Stimulated activated CD8-positive, alpha-beta memory T cell treated with anti-CD3 and anti-CD28 coated beads, Interleukin-15, amount 100 ng/mL, for 48 hours (primary cell): ENCODE measurements at regions not wholly inside any gene's neighbourhood (a gene's known extent, or its start where the extent isn't known, plus 50 kb on each side); places are given as distances from the start of the nearest gene placed in this dataset.
A peak's percentile ranks its signal among the peaks of the same experiment; 100 is the strongest.

Experiments used
- DNase-seq, 2 donors: peaks; one replicate each; pipeline ENCODE4 v3.0.0-alpha.2; 2020; ENCODE audit warnings: low read depth in 2 of 2

GRCh38 chr6:138607478-138608433, 108.5 kb upstream of the NHSL1 start:
- no peak for DNase-seq

- no peak for DNase-seq
Observed at GRCh38 chr6:138608896-138609295, 109.6 kb upstream of the NHSL1 start.

- no peak for DNase-seq
Observed at GRCh38 chr6:138609801-138610430, 110.6 kb upstream of the NHSL1 start.

GRCh38 chr6:138610816-138611215, 111.5 kb upstream of the NHSL1 start:
- DNase-seq, result no peak

GRCh38 chr6:138614151-138614550, 114.9 kb upstream of the NHSL1 start:
- no peak for DNase-seq

GRCh38 chr6:138618168-138618567, 118.9 kb upstream of the NHSL1 start:
- DNase-seq, result no peak

- no peak for DNase-seq
Observed at GRCh38 chr6:138620630-138621029, 121.3 kb upstream of the NHSL1 start.

GRCh38 chr6:138622967-138623366, 123.7 kb upstream of the NHSL1 start:
- no peak for DNase-seq

- no peak for DNase-seq
Observed at GRCh38 chr6:138631566-138631965, 132.3 kb upstream of the NHSL1 start.

- no peak for DNase-seq
Observed at GRCh38 chr6:138637822-138638221, 135.7 kb upstream of the CCDC28A start.

GRCh38 chr6:138638604-138639003, 135.0 kb upstream of the CCDC28A start:
- no peak for DNase-seq

- DNase-seq, result no peak
Observed at GRCh38 chr6:138640028-138640427, 133.5 kb upstream of the CCDC28A start.

GRCh38 chr6:138643210-138643609, 130.4 kb upstream of the CCDC28A start:
- DNase-seq, result no peak

GRCh38 chr6:138645976-138646640, 127.5 kb upstream of the CCDC28A start:
- DNase-seq, result no peak

GRCh38 chr6:138647006-138647405, 126.6 kb upstream of the CCDC28A start:
- DNase-seq, result no peak

GRCh38 chr6:138648127-138648526, 125.4 kb upstream of the CCDC28A start:
- no peak for DNase-seq

- no peak for DNase-seq
Observed at GRCh38 chr6:138651491-138651890, 122.1 kb upstream of the CCDC28A start.

GRCh38 chr6:138652824-138653223, 120.7 kb upstream of the CCDC28A start:
- no peak for DNase-seq

GRCh38 chr6:138653435-138653834, 120.1 kb upstream of the CCDC28A start:
- no peak for DNase-seq

- peak; percentile 4 to 14 for DNase-seq
Observed at GRCh38 chr6:138654715-138655634, 118.6 kb upstream of the CCDC28A start.

- DNase-seq, result no peak
Observed at GRCh38 chr6:138655828-138656227, 117.7 kb upstream of the CCDC28A start.
